ENCODE measurements at regions not wholly inside any gene's neighbourhood (a gene's known extent, or its start where the extent isn't known, plus 50 kb on each side); places are given as distances from the start of the nearest gene placed in this dataset.
"Not testable (repeated sequence)": the region's sequence is repeated elsewhere in the genome, so short reads cannot be mapped to it uniquely, and the experiment has no call there.

DNA sequence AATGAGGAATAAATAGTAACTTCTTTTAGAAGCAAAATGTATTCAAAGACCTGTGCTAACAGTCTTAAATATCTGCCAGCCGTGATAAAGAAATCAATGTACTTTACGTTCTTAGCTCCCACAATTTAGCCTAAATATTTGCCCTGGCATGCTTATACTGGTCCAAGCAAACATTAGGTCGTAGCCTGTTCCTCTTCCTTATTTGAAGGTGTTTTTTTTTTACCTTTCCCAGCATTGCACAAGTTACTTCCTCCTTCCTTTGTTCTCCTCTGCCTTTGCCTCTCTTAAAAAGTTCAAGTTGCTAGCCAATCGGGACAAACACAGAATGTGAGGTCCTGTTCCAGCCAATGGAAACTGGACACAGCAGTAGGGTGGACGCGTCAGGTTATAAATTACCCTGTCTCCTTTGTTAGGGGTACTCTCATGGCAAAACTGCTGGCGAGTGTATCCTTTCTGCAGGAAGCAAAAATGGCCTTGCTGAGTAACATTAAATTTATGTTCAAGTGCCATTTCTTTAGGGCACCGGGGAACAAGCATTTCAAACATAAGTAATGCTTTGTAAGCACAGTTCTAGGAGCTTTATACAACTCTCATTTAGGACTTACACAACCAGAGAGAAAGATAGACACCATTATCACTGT, 134.1 kb downstream of the RRAGC start:
- TF ChIP-seq, protein P1, sequence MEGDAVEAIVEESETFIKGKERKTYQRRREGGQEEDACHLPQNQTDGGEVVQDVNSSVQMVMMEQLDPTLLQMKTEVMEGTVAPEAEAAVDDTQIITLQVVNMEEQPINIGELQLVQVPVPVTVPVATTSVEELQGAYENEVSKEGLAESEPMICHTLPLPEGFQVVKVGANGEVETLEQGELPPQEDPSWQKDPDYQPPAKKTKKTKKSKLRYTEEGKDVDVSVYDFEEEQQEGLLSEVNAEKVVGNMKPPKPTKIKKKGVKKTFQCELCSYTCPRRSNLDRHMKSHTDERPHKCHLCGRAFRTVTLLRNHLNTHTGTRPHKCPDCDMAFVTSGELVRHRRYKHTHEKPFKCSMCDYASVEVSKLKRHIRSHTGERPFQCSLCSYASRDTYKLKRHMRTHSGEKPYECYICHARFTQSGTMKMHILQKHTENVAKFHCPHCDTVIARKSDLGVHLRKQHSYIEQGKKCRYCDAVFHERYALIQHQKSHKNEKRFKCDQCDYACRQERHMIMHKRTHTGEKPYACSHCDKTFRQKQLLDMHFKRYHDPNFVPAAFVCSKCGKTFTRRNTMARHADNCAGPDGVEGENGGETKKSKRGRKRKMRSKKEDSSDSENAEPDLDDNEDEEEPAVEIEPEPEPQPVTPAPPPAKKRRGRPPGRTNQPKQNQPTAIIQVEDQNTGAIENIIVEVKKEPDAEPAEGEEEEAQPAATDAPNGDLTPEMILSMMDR (IDR thresholded peaks at IDR 0.05; ENCODE audit: insufficient read depth, low read length), result not testable (repeated sequence)
- TF ChIP-seq SPI1 (IDR thresholded peaks at IDR 0.05; ENCODE audit: borderline replicate concordance, low read depth); POLR2AphosphoS5 (IDR thresholded peaks at IDR 0.05; ENCODE audit: low read depth): not testable (repeated sequence)

All from HL-60 (cell line).